ENCODE measurements at regions not wholly inside any gene's neighbourhood (a gene's known extent, or its start where the extent isn't known, plus 50 kb on each side); places are given as distances from the start of the nearest gene placed in this dataset.

GRCh38 chr2:126793885-126794613 lies 104.6 kb upstream of the TEX51 start:
- Mint-ChIP-seq H3K27ac (ENCODE audit: unreplicated experiment) (no peak overlapping the region), H3K27me3 (ENCODE audit: unreplicated experiment) (peaks cover 44% of the 10 kb centered on the region), H3K4me1 (ENCODE audit: low read depth, unreplicated experiment) (no peaks in the 10 kb centered on the region)

GRCh38 chr2:126795656-126796055 lies 103.0 kb upstream of the TEX51 start:
- Mint-ChIP-seq H3K27me3 (ENCODE audit: unreplicated experiment) (peaks cover 46% of the 10 kb centered on the region), H3K4me3 (ENCODE audit: low read depth, unreplicated experiment) (no peak overlapping the region), H3K4me1 (ENCODE audit: low read depth, unreplicated experiment) (no peaks in the 10 kb centered on the region), H3K9me3 (ENCODE audit: low read depth, unreplicated experiment) (peaks cover 2% of the 10 kb centered on the region), H3K27ac (ENCODE audit: unreplicated experiment) (no peak overlapping the region), H3K36me3 (ENCODE audit: insufficient read depth, unreplicated experiment) (no peaks in the 10 kb centered on the region)
- DNase-seq = no peak
- BruUV-seq (replicated peaks) = no TSS peak
- intact Hi-C loops (cut with micrococcal nuclease; ENCODE audit: unreplicated experiment) = no loop called here
- CTCF ChIA-PET = no interaction called here
- TF ChIP-seq CTCF (IDR thresholded peaks at IDR 0.05; ENCODE audit: unreplicated experiment) = no peak

More at GRCh38 chr2:126793885-126794613, 104.6 kb upstream of the TEX51 start:
- Mint-ChIP-seq H3K9me3 (ENCODE audit: low read depth, unreplicated experiment) (peaks cover 2% of the 10 kb centered on the region), H3K36me3 (ENCODE audit: insufficient read depth, unreplicated experiment) (no peaks in the 10 kb centered on the region), H3K4me3 (ENCODE audit: low read depth, unreplicated experiment) (no peak overlapping the region)
- no TSS peak for BruUV-seq (replicated peaks)
- CTCF ChIA-PET = no interaction called here
- intact Hi-C loops (cut with micrococcal nuclease; ENCODE audit: unreplicated experiment) = no loop called here
- no peak for DNase-seq
- no peak for TF ChIP-seq CTCF (IDR thresholded peaks at IDR 0.05; ENCODE audit: unreplicated experiment)

GRCh38 chr2:126796931-126797621 lies 101.6 kb upstream of the TEX51 start:
- no peak for TF ChIP-seq CTCF (IDR thresholded peaks at IDR 0.05; ENCODE audit: unreplicated experiment)
- Mint-ChIP-seq H3K36me3 (ENCODE audit: insufficient read depth, unreplicated experiment) (no peaks in the 10 kb centered on the region), H3K4me1 (ENCODE audit: low read depth, unreplicated experiment) (no peaks in the 10 kb centered on the region), H3K4me3 (ENCODE audit: low read depth, unreplicated experiment) (no peak overlapping the region), H3K9me3 (ENCODE audit: low read depth, unreplicated experiment) (peaks cover 2% of the 10 kb centered on the region), H3K27me3 (ENCODE audit: unreplicated experiment) (peaks cover 46% of the 10 kb centered on the region), H3K27ac (ENCODE audit: unreplicated experiment) (no peak overlapping the region)
- BruUV-seq (replicated peaks) = no TSS peak
- DNase-seq = no peak
- CTCF ChIA-PET = no interaction called here
- intact Hi-C loops (cut with micrococcal nuclease; ENCODE audit: unreplicated experiment) = no loop called here

- DNase-seq = no peak
- intact Hi-C loops (cut with micrococcal nuclease; ENCODE audit: unreplicated experiment) = no loop called here
- Mint-ChIP-seq H3K4me1 (ENCODE audit: low read depth, unreplicated experiment) (no peaks in the 10 kb centered on the region), H3K4me3 (ENCODE audit: low read depth, unreplicated experiment) (no peak overlapping the region), H3K36me3 (ENCODE audit: insufficient read depth, unreplicated experiment) (no peaks in the 10 kb centered on the region), H3K27ac (ENCODE audit: unreplicated experiment) (no peak overlapping the region), H3K9me3 (ENCODE audit: low read depth, unreplicated experiment) (peaks cover 2% of the 10 kb centered on the region), H3K27me3 (ENCODE audit: unreplicated experiment) (peaks cover 44% of the 10 kb centered on the region)
- BruUV-seq (replicated peaks) = no TSS peak
- CTCF ChIA-PET = no interaction called here
- no peak for TF ChIP-seq CTCF (IDR thresholded peaks at IDR 0.05; ENCODE audit: unreplicated experiment)
Measured at GRCh38 chr2:126797622-126798275, 100.9 kb upstream of the TEX51 start.
